RWPE1 (cell line): ENCODE measurements at regions not wholly inside any gene's neighbourhood (a gene's known extent, or its start where the extent isn't known, plus 50 kb on each side); places are given as distances from the start of the nearest gene placed in this dataset.

ENCODE experiments used
- CTCF ChIA-PET: fragments of 350-600 bp; sonication (Branson Sonifier 250); formaldehyde crosslinking; extraction: SDS; loops from one replicate; lab custom pipeline; 2021; lab: Yijun Ruan, JAX
- POLR2A ChIA-PET: fragments of 400-600 bp; formaldehyde crosslinking; extraction: SDS; loops from one replicate; lab custom pipeline; 2020; ENCODE audit warnings: antibody characterized with exemption; ENCODE audit not compliant: low non-redundant PET; lab: Yijun Ruan, JAX
- DNase-seq: peaks from one replicate; pipeline ENCODE4 v3.0.0; 2012; ENCODE audit warnings: low spot score
- H3K27ac ChIP-seq: fragments of 450-650 bp; 2 replicates; pipeline ENCODE4 v1.5.1; 2017
- CTCF ChIP-seq: fragments of 450-650 bp; conservative IDR thresholded peaks from 2 replicates; pipeline ENCODE4 v1.5.1; 2017; ENCODE audit warnings: low read depth, mild to moderate bottlenecking

- no peak for DNase-seq
- POLR2A ChIA-PET, result no interaction called here
- H3K27ac ChIP-seq, result peak overlapping the region; percentile 85
- CTCF ChIA-PET, result interaction anchor here (0.5 to 1.0 kb wide), 11 partner anchors 16 to 341 kb away, joined by 3 to 4 read pairs (median 3); no protein-coding TSS in a partner anchor
- no peak; the same call in 1 of the 2 replicates for TF ChIP-seq CTCF
Observed at GRCh38 chr6:44062771-44063560, 64.3 kb downstream of the MRPL14 start.

- TF ChIP-seq CTCF, result no peak
- CTCF ChIA-PET, result interaction anchor here (0.6 to 1.0 kb wide), 7 partner anchors 17 to 341 kb away, joined by 3 to 4 read pairs (median 3); no protein-coding TSS in a partner anchor
- POLR2A ChIA-PET, result no interaction called here
- H3K27ac ChIP-seq, result peak overlapping the region; percentile 85
- DNase-seq, result no peak
Observed at GRCh38 chr6:44062105-44062770, 65.0 kb downstream of the MRPL14 start.

GRCh38 chr6:44061375-44062104 is 65.7 kb downstream of the MRPL14 start:
- CTCF ChIA-PET, result interaction anchor here (0.6 to 0.9 kb wide), 2 partner anchors 291 to 293 kb away, joined by 3 to 6 read pairs; no protein-coding TSS in a partner anchor

GRCh38 chr6:44060612-44061374 is 66.5 kb downstream of the MRPL14 start:
- CTCF ChIA-PET, result interaction anchor here (0.9 kb wide), 1 partner anchor 292 kb away, joined by 3 read pairs; no protein-coding TSS in a partner anchor
- no peak for DNase-seq
- POLR2A ChIA-PET, result no interaction called here
- no peak for TF ChIP-seq CTCF
- peak overlapping the region; percentile 85 for H3K27ac ChIP-seq

More at GRCh38 chr6:44061375-44062104, 65.7 kb downstream of the MRPL14 start:
- POLR2A ChIA-PET, result no interaction called here
- TF ChIP-seq CTCF, result no peak
- DNase-seq, result no peak
- H3K27ac ChIP-seq, result peak overlapping the region; percentile 85

GRCh38 chr6:44059359-44060346 is 67.6 kb downstream of the MRPL14 start:
- no peak for DNase-seq
- peak overlapping the region; percentile 97 for H3K27ac ChIP-seq
- no peak for TF ChIP-seq CTCF
- ChIA-PET CTCF (interaction anchor here (0.6 kb wide), 4 partner anchors 15 to 468 kb away, joined by 3 to 4 read pairs (median 3); no protein-coding TSS in a partner anchor), POLR2A (no interaction called here)
